Fibroblast of villous mesenchyme (primary cell): ENCODE measurements at regions not wholly inside any gene's neighbourhood (a gene's known extent, or its start where the extent isn't known, plus 50 kb on each side); places are given as distances from the start of the nearest gene placed in this dataset.

Experiments used
- DNase-seq: peaks from one replicate; pipeline ENCODE4 v3.0.0-alpha.2; 2010; ENCODE audit warnings: low read depth
- H3K4me3 ChIP-seq: 2 replicates; pipeline ENCODE4 v1.5.1; 2011; ENCODE audit warnings: low read depth, mild to moderate bottlenecking, low read length
- CTCF ChIP-seq: IDR thresholded peaks from 2 replicates; pipeline ENCODE4 v1.5.1; 2012; ENCODE audit warnings: low read depth, mild to moderate bottlenecking, low read length; ENCODE audit not compliant: insufficient read depth

GRCh38 chr16:48462106-48462740 is 77.0 kb upstream of the SIAH1 start:
- DNase-seq, result no peak
- H3K4me3 ChIP-seq, result no peak overlapping the region
- TF ChIP-seq CTCF, result no peak

- no peak for DNase-seq
- H3K4me3 ChIP-seq, result no peak overlapping the region
- TF ChIP-seq CTCF, result no peak
These were observed 74.0 kb upstream of the SIAH1 start for GRCh38 chr16:48459167-48459566.

- no peak for TF ChIP-seq CTCF
- no peak overlapping the region for H3K4me3 ChIP-seq
- no peak for DNase-seq
These were observed 68.8 kb upstream of the SIAH1 start for GRCh38 chr16:48454051-48454450.

- H3K4me3 ChIP-seq, result no peak overlapping the region
- no peak for DNase-seq
- no peak for TF ChIP-seq CTCF
These were observed 68.0 kb upstream of the SIAH1 start for GRCh38 chr16:48452991-48453760.

- H3K4me3 ChIP-seq, result no peak overlapping the region
- TF ChIP-seq CTCF, result no peak
- DNase-seq, result no peak
These were observed 66.1 kb upstream of the SIAH1 start for GRCh38 chr16:48451323-48451722.

- no peak for DNase-seq
- no peak for TF ChIP-seq CTCF
These were observed 65.2 kb upstream of the SIAH1 start for GRCh38 chr16:48450367-48450766.

More at GRCh38 chr16:48450367-48450766, 65.2 kb upstream of the SIAH1 start:
- H3K4me3 ChIP-seq, result no peak overlapping the region
